ENCODE measurements at regions not wholly inside any gene's neighbourhood (a gene's known extent, or its start where the extent isn't known, plus 50 kb on each side); places are given as distances from the start of the nearest gene placed in this dataset.

DNA sequence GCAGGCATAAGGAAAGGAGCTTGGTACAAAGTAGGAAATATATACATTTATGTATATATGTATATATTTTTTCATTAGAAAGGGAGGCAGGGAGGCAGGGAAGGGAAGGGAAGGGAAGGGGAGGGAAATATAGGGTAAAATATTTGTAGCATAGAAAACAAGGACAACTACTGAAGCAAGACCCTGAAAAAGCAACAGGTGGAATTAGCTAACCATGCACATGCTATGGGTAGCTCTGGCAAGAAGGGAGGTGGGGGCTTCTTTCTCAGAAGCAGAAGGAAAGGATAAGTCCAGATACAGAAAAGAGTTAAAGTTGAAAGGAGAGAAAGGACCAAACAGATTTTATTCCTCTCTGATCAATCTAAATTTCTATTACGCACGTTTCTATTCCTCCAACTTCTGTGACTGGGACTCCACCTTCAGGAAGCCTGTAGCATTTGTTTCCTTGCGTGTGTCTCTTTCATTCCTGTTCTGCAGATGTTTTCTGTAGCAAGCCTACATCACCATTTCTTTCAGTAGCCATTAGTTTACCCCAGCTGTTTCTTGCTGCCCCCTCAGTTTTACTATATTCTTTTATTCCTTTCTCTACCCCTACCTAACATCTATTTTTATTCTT lies 82.9 kb downstream of the OR13H1 start:
- CTCF ChIA-PET: no interaction called here
- no peak for DNase-seq (ENCODE audit: extremely low spot score)
- TF ChIP-seq, protein P1, sequence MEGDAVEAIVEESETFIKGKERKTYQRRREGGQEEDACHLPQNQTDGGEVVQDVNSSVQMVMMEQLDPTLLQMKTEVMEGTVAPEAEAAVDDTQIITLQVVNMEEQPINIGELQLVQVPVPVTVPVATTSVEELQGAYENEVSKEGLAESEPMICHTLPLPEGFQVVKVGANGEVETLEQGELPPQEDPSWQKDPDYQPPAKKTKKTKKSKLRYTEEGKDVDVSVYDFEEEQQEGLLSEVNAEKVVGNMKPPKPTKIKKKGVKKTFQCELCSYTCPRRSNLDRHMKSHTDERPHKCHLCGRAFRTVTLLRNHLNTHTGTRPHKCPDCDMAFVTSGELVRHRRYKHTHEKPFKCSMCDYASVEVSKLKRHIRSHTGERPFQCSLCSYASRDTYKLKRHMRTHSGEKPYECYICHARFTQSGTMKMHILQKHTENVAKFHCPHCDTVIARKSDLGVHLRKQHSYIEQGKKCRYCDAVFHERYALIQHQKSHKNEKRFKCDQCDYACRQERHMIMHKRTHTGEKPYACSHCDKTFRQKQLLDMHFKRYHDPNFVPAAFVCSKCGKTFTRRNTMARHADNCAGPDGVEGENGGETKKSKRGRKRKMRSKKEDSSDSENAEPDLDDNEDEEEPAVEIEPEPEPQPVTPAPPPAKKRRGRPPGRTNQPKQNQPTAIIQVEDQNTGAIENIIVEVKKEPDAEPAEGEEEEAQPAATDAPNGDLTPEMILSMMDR (IDR thresholded peaks at IDR 0.05; ENCODE audit: control extremely low read depth, extremely low read depth, low read depth, missing control alignments): no peak
- POLR2A ChIA-PET: no interaction called here

DNA sequence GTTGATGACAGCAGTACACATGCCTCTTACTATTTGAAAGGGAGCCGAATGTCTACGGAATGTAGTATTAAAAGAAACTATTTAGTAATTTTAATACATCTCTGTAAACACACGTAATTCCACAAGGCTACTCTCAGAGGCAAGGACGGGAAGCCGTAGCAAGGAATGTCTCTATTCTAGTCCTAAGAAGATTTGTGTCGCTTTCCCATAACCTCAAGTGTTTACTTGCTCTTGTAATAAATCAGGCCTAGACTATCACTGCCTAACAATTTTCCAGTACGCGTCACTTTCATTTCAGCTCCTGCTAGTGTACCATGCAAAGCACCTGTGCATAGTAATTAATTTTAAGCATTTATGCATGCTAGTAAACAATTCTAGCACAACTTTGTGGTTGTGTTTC lies 86.7 kb downstream of the OR13H1 start:
- ChIA-PET CTCF (no interaction called here), POLR2A (no interaction called here)
- TF ChIP-seq, protein P1 (IDR thresholded peaks at IDR 0.05; ENCODE audit: control extremely low read depth, extremely low read depth, low read depth, missing control alignments): no peak
- no peak for DNase-seq (ENCODE audit: extremely low spot score)

DNA sequence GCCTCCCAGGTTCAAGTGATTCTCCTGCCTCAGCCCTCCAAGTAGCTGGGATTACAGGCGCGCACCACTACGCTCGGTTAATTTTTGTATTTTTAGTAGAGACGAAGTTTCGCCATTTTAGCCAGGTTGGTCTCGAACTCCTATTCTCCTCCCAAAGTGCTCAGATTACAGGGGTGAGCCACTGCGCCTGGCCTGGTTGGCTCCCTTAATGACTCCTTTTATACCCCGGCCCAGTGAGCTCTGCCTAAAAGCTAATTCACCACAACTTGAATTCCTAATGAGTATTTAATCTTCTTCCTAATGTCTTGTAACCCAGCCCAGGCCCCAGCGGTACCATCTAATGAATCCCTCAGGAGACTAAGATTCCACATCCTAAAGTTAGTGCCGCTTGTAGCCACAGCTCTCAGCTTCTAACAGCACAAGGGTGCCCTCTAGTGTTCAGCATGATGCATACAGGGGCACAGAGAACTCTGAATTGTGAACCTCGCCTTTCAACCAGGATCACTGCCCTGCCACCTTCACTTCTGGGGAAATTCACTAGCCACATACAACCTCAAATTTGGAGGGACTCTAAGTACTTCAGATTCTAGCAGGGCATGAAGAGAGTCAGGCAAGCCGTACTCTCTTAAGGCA lies 89.5 kb downstream of the OR13H1 start:
- ChIA-PET CTCF (interaction anchor here (0.9 to 1.2 kb wide), 3 partner anchors 9 to 639 kb away, joined by 3 read pairs; no protein-coding TSS in a partner anchor), POLR2A (no interaction called here)
- TF ChIP-seq, protein P1 (IDR thresholded peaks at IDR 0.05; ENCODE audit: control extremely low read depth, extremely low read depth, low read depth, missing control alignments): peak; percentile 67
- peak; percentile 24 for DNase-seq (ENCODE audit: extremely low spot score)

DNA sequence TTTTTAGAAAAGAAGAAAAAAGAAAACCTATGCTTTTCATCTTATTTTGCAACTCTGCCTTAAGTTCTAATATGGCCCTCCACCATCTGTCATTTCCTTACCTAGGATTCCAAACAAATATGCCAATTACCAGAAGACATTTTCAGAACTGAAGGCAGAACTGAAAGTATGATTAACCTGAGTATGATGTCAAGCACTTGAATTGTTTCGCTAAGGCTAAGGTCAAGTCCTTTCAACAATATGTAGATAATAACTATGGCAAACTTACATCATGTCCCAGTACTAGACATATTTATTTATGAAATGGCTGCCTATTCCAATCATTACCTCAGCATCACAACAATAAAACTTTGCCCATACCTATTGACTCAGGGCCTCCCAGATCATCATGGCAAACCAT lies 91.0 kb downstream of the OR13H1 start:
- POLR2A ChIA-PET: no interaction called here
- no peak for DNase-seq (ENCODE audit: extremely low spot score)
- CTCF ChIA-PET: no interaction called here
- TF ChIP-seq, protein P1 (IDR thresholded peaks at IDR 0.05; ENCODE audit: control extremely low read depth, extremely low read depth, low read depth, missing control alignments): no peak

DNA sequence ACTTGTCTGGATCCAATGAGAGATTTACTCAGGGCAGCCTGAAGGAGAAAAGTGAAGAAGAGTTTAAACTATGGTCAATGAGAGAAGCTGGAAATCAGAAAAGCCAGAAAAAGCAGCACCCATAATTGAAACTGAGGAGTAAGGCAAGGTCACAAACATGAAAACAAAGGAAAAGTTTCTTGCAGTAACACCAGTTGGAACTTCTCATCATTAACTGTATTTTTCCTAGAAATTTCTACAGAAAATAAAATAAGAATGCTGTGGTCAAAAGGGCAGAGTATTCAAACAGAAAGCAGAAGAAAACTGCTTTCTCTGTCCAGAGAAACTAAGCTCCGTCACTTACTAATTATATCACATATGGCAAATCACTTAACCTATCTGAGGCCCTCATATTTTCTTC lies 102.2 kb downstream of the OR13H1 start:
- TF ChIP-seq, protein P1 (IDR thresholded peaks at IDR 0.05; ENCODE audit: control extremely low read depth, extremely low read depth, low read depth, missing control alignments): no peak
- ChIA-PET CTCF (no interaction called here), POLR2A (no interaction called here)
- no peak for DNase-seq (ENCODE audit: extremely low spot score)

DNA sequence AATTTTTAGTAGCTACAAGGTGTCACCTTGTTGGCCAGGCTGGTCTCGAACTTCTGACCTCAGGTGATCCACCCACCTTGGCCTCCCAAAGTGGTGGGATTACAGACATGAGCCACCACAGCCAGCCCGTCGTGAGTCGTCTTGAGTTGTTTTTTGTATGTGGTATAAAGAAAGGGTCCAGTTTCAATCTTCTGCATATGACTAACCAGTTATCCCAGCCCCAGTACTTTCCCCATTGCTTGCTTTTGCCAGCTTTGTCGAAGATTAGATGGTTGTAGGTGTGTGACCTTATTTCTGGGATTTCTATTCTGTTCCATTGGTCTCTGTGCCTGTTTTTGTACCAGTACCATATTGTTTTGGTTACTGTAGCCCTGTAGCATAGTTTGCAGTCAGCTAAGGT lies 105.9 kb downstream of the OR13H1 start:
- POLR2A ChIA-PET: no interaction called here
- TF ChIP-seq, protein P1 (IDR thresholded peaks at IDR 0.05; ENCODE audit: control extremely low read depth, extremely low read depth, low read depth, missing control alignments): no peak
- CTCF ChIA-PET: no interaction called here
- DNase-seq (ENCODE audit: extremely low spot score): no peak
